Activated CD4-positive, alpha-beta T cell treated with anti-CD3 and anti-CD28 coated beads, Interleukin-10, Interleukin-2, amounts not matched to agents 100 ng/mL and 50 ng/mL, durations not matched to agents 16 hours and 8 hours (primary cell): ENCODE measurements at regions not wholly inside any gene's neighbourhood (a gene's known extent, or its start where the extent isn't known, plus 50 kb on each side); places are given as distances from the start of the nearest gene placed in this dataset.

ENCODE experiments used
- DNase-seq: peaks from one replicate; pipeline ENCODE4 v3.0.0-alpha.2; 2020

GRCh38 chr6:14255916-14256315, 138.3 kb downstream of the CD83 start:
- DNase-seq = no peak

DNA sequence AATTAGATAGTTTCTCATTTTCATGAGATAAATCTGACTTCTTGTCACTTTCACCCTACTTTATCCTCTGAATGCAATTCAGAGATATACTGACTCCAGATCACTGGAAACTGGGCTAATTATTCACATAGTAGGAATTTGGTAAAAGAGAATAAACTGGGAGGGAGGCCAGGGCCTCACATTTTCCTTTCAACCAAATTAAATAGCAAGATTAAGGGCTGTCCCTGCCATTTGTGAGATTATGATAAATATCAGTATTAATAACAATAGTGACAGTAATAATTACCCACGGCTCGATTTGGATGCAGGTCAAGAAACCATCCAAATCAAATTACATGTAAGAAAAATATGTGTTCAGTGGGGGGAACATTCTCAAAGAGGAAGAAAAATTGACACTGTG, 140.5 kb downstream of the CD83 start:
- no peak for DNase-seq

- DNase-seq = no peak
These were observed 141.4 kb downstream of the CD83 start for GRCh38 chr6:14258695-14259593.

GRCh38 chr6:14259594-14260152, 142.1 kb downstream of the CD83 start:
- DNase-seq = no peak

GRCh38 chr6:14260839-14261238, 143.3 kb downstream of the CD83 start:
- DNase-seq = no peak

DNA sequence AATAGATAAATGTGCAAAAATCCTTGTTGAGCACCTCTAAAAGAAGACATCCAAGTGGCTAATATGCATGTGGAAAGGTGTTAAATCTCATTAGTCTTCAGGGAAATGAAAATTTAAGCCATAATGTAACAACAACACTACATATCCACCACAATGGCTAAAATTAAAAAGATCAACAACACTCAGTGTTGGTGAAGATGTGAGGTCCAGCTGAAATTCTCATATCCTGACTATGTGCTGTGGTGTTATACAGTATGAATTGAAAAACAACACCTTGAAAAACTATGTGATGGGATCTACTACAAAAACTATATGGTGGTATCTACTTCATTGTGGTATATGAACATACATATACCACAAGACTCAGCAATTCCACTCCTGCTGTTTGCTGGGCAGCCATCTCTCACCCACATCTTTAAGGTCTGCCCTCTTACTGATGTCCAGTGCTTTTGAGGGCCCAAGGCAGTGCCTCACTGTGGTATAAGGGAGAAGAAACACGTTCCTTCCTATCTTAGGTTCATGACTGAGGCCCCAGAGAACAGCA, 146.4 kb downstream of the CD83 start:
- DNase-seq = no peak

DNA sequence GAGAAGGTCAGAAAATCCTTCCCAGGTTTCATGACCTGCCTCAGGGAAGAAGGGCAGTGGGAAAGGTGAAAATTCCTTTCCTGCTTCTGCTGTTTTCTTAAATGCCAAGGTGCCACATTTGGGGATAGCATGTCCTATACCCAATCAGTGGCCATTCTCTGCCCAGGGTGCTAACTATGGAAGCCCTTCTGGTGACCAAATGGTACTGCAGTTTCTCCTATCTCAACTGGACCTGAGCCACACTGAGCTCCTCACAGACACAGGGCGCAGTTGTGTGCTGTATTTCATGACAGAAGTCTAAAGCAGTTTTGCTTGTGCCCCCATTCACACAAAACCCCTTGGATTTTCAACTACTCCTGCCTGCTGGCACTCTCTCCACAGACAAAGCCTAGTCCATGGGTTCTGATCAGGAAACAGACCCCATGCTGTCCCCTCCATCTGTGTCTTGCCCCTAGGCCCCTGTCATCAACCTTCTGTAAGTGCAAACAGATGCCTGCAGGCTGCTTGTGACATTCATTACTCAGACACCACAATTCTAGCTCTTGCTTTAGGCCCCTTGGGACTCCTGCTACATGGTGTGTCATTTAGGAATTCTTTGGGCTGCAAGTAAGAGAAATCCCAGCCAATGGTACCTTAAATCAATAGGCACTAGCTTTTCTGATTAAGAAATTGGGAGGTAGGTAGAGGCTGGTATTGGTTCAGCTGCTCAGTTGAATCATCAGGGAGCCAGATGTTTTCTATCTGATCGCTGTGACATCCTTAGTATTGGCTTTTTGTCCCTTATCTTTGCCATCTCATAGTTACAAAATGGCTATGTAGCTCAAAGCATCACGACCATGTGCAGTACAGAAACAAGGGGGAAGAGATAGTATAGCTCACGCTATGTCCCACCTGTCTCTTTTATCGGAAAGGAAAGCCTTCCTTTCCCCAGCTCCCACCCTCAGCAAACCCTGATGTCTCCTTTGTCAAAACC, 147.8 kb downstream of the CD83 start:
- no peak for DNase-seq

GRCh38 chr6:14266266-14266665, 148.7 kb downstream of the CD83 start:
- no peak for DNase-seq

GRCh38 chr6:14267885-14268660, 150.5 kb downstream of the CD83 start:
- DNase-seq = no peak

DNA sequence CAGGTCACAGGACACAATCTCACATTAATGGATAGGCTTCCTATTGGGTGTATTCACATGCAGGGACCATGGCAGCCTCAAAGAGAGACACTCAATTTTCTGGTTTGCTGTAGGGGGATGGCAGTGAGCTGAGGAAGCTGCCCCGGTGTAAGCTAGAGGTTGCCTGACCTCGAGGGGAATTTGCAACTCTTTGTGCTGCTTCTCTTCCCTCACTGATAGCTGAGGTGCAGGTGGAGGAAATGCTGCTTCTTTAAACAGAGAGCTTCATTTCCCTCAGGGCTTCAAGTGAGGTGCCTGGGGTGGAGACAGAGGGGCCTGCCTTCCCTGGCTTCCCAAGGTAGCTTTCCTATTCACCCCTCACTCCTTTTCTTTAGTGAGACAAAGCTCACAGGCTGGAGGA, 151.9 kb downstream of the CD83 start:
- DNase-seq = no peak

- no peak for DNase-seq
These were observed 152.7 kb downstream of the CD83 start for GRCh38 chr6:14270142-14270893.

- DNase-seq = peak; percentile 84
These were observed 153.6 kb downstream of the CD83 start for GRCh38 chr6:14270925-14271788.

DNA sequence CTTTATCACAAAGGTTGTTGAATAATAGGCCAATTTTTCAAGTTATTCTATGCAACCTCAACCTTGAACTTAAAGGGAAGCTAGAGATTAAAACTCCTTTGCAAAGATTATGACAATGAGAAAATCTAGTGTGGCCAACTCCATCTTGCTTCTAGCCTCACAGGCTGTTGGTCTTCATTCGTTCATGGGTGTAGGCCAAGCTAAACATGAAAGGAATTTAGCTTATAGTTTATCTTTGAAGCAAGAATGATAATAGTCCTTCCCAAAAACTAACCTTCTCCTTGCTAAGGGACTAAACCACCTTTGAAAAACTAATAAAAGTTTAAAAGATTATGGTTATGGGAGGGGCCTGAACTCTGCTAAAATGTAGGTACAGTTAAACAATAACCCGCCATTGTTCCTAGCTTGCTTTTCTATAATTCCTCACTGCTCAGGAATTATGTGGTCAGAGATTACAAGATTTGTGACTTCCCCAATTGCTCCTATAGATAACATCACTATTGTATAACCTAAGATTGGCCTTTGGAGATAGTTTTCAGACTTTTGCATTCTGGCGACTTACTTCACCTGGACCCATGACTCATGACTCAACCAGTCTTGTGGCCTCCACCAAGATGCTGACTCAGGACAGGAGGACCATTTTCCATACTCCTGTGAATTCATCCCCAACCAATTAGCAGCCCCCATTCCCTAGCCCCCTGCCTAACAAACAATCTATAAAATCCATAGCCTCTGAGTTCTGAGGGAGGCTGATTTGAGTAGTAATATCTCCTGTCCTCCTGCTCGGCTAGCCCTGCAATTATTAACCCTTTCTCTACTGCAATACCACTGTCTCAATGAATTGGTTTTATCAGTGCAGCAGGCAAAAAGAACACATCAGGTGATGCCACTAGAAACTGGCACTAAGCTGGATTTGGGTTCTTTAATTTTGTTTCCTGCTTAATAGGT, 154.5 kb downstream of the CD83 start:
- DNase-seq = no peak

GRCh38 chr6:14272737-14273085, 155.1 kb downstream of the CD83 start:
- DNase-seq = no peak

- no peak for DNase-seq
These were observed 155.6 kb downstream of the CD83 start for GRCh38 chr6:14273191-14273590.

- DNase-seq = no peak
These were observed 156.4 kb downstream of the CD83 start for GRCh38 chr6:14274016-14274415.

- no peak for DNase-seq
These were observed 157.2 kb downstream of the CD83 start for GRCh38 chr6:14274546-14275492.

DNA sequence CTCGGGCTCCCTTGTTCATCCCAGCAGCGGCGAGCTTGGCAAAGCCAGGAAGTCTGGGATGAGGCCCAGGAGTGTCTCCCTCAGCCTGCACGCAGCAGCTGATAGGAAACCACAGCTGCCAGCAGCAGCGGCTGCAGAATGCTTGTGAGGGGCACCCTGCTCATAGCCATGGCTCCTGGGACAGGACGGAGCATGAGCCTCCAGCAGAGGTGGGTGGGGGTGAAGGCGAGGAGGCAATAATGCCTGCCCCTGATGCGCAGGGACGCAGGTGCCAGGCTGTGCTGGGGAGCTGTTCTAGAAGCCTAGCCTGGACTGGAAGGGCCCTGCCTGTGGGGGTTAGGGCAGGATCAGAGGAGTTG, 157.9 kb downstream of the CD83 start:
- no peak for DNase-seq
